ENCODE measurements at regions not wholly inside any gene's neighbourhood (a gene's known extent, or its start where the extent isn't known, plus 50 kb on each side); places are given as distances from the start of the nearest gene placed in this dataset.

- WGBS, 2 experiments (ENCODE audit: insufficient coverage in 1 of 2, insufficient read length in 1 of 2), result 82% methylated on average over 2 of the region's 3 CpGs; no CpG with 5 or more reads in 1 of the 2 experiments
- no peak overlapping the region for H3K27ac Mint-ChIP-seq
Observed at GRCh38 chrX:149248073-149248625, 257.0 kb downstream of the IDS start.

DNA sequence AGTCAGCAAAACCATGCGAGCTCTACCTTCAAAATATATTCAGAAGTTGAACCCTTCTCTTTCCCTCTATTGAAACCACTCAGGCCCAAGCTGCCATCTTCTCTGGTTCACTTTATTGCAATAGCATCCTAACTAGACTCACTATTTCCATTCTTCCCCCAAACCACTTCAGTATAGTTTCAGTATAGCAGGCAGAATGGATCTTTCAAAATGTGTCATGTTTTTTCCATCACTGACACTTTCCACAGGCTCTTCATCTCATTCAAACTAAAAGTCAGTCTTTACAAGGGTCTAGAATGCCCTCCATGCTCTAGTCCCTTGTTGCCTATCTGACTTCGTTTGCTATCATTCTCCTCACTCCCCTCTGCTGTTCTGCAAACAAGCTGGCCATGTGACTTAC is 274.4 kb downstream of the IDS start:
- Mint-ChIP-seq H3K27me3 (ENCODE audit: insufficient read depth) (no peaks in the 10 kb centered on the region), H3K9me3 (peaks cover 63% of the 10 kb centered on the region), H3K4me1 (no peaks in the 10 kb centered on the region), H3K4me3 (no peak overlapping the region), H3K36me3 (ENCODE audit: low read depth) (no peaks in the 10 kb centered on the region), H3K27ac (no peak overlapping the region)
- H3K36me3 ChIP-seq (ENCODE audit: control insufficient read depth, insufficient read depth, low read length), result no peaks in the 10 kb centered on the region
- no peaks in the 10 kb centered on the region for H3K4me1 ChIP-seq (ENCODE audit: control insufficient read depth, insufficient read depth, low read length)
- H3K9ac ChIP-seq (ENCODE audit: extremely low read depth, low read length, poor library complexity, severe bottlenecking), result no peak overlapping the region
- no peaks in the 10 kb centered on the region for H3K9me3 ChIP-seq (ENCODE audit: control insufficient read depth, low read length)
- TF ChIP-seq, protein P1, sequence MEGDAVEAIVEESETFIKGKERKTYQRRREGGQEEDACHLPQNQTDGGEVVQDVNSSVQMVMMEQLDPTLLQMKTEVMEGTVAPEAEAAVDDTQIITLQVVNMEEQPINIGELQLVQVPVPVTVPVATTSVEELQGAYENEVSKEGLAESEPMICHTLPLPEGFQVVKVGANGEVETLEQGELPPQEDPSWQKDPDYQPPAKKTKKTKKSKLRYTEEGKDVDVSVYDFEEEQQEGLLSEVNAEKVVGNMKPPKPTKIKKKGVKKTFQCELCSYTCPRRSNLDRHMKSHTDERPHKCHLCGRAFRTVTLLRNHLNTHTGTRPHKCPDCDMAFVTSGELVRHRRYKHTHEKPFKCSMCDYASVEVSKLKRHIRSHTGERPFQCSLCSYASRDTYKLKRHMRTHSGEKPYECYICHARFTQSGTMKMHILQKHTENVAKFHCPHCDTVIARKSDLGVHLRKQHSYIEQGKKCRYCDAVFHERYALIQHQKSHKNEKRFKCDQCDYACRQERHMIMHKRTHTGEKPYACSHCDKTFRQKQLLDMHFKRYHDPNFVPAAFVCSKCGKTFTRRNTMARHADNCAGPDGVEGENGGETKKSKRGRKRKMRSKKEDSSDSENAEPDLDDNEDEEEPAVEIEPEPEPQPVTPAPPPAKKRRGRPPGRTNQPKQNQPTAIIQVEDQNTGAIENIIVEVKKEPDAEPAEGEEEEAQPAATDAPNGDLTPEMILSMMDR (conservative IDR thresholded peaks at IDR 0.05), result no peak
- H3K27ac ChIP-seq (ENCODE audit: low read depth, low read length), result no peak overlapping the region
- DNase-seq, result no peak
- WGBS, 2 experiments (ENCODE audit: insufficient coverage in 1 of 2, insufficient read length in 1 of 2), result 87% methylated on average over 2 of the region's 2 CpGs; no CpG with 5 or more reads in 1 of the 2 experiments
- H3K4me3 ChIP-seq (ENCODE audit: low read length), result no peak overlapping the region
- H3K27me3 ChIP-seq (ENCODE audit: control insufficient read depth, insufficient read depth, low read length, poor library complexity, severe bottlenecking), result no peaks in the 10 kb centered on the region

More at GRCh38 chrX:149248073-149248625, 257.0 kb downstream of the IDS start:
- Histone ChIP-seq H3K36me3 (ENCODE audit: control insufficient read depth, insufficient read depth, low read length) (no peaks in the 10 kb centered on the region), H3K4me1 (ENCODE audit: control insufficient read depth, insufficient read depth, low read length) (no peaks in the 10 kb centered on the region), H3K4me3 (ENCODE audit: low read length) (no peak overlapping the region), H3K27me3 (ENCODE audit: control insufficient read depth, insufficient read depth, low read length, poor library complexity, severe bottlenecking) (no peaks in the 10 kb centered on the region), H3K9ac (ENCODE audit: extremely low read depth, low read length, poor library complexity, severe bottlenecking) (no peak overlapping the region), H3K9me3 (ENCODE audit: control insufficient read depth, low read length) (no peaks in the 10 kb centered on the region), H3K27ac (ENCODE audit: low read depth, low read length) (no peak overlapping the region)
- no peak for DNase-seq
- Mint-ChIP-seq H3K27me3 (ENCODE audit: insufficient read depth) (no peaks in the 10 kb centered on the region), H3K9me3 (peaks cover 50% of the 10 kb centered on the region), H3K4me3 (no peak overlapping the region), H3K36me3 (ENCODE audit: low read depth) (no peaks in the 10 kb centered on the region), H3K4me1 (no peaks in the 10 kb centered on the region)
- TF ChIP-seq, protein P1 (conservative IDR thresholded peaks at IDR 0.05), result no peak

GRCh38 chrX:149223854-149224253 is 281.3 kb downstream of the IDS start:
- H3K4me1 Mint-ChIP-seq, result no peaks in the 10 kb centered on the region
- H3K9me3 ChIP-seq (ENCODE audit: control insufficient read depth, low read length), result no peaks in the 10 kb centered on the region
- TF ChIP-seq, protein P1 (conservative IDR thresholded peaks at IDR 0.05), result no peak
- H3K36me3 ChIP-seq (ENCODE audit: control insufficient read depth, insufficient read depth, low read length), result no peaks in the 10 kb centered on the region
- peaks cover 58% of the 10 kb centered on the region for H3K9me3 Mint-ChIP-seq
- no peak overlapping the region for H3K4me3 ChIP-seq (ENCODE audit: low read length)
- no peak overlapping the region for H3K27ac Mint-ChIP-seq
- H3K4me1 ChIP-seq (ENCODE audit: control insufficient read depth, insufficient read depth, low read length), result no peaks in the 10 kb centered on the region
- no peak overlapping the region for H3K4me3 Mint-ChIP-seq
- no peaks in the 10 kb centered on the region for H3K27me3 Mint-ChIP-seq (ENCODE audit: insufficient read depth)
- H3K27me3 ChIP-seq (ENCODE audit: control insufficient read depth, insufficient read depth, low read length, poor library complexity, severe bottlenecking), result no peaks in the 10 kb centered on the region
- no peaks in the 10 kb centered on the region for H3K36me3 Mint-ChIP-seq (ENCODE audit: low read depth)
- no peak for DNase-seq
- no peak overlapping the region for H3K9ac ChIP-seq (ENCODE audit: extremely low read depth, low read length, poor library complexity, severe bottlenecking)
- no peak overlapping the region for H3K27ac ChIP-seq (ENCODE audit: low read depth, low read length)
- WGBS, 2 experiments (ENCODE audit: insufficient coverage in 1 of 2, insufficient read length in 1 of 2), result 92% methylated on average over 2 of the region's 2 CpGs; no CpG with 5 or more reads in 1 of the 2 experiments
